Spleen (tissue), 7 donors: ENCODE measurements at regions not wholly inside any gene's neighbourhood (a gene's known extent, or its start where the extent isn't known, plus 50 kb on each side); places are given as distances from the start of the nearest gene placed in this dataset.

Experiments
- CTCF ChIP-seq, 11 experiments: fragments of 200-600 bp in 7 of 11; fragments of 450-650 bp in 4 of 11; sonication (generic) in 4 of 11; IDR thresholded peaks in 8 of 11; conservative IDR thresholded peaks in 3 of 11; 1 replicate in 7 of 11; 2 replicates in 4 of 11; pipeline versions ENCODE4 v1.4.0 to v1.8.0; 2016 to 2021; ENCODE audit warnings: antibody characterized with exemption in 11 of 11, inconsistent platforms in 4 of 11, mild to moderate bottlenecking in 1 of 11
- POLR2A ChIP-seq, 3 donors: fragments of 450-650 bp; IDR thresholded peaks; one replicate each; pipeline ENCODE4 v1.5.1; 2017; ENCODE audit warnings: antibody characterized with exemption in 3 of 3, mild to moderate bottlenecking in 1 of 3
- donor health status: DM: no; HTN: no; CAD: no; lungs with moderate emphysema.
- donor health status: DM: no; HTN: no; CAD: no.
- donor health status: DM: no; HTN: no; CAD: no.

- TF ChIP-seq CTCF (IDR thresholded peaks at IDR 0.05 in 8 of 11, conservative IDR thresholded peaks at IDR 0.05 in 3 of 11) (no peak), POLR2A (IDR thresholded peaks at IDR 0.05) (no peak)
These were observed 222.6 kb upstream of the KLF14 start for GRCh38 chr7:130956417-130957136.
